Stimulated activated CD8-positive, alpha-beta memory T cell treated with anti-CD3 and anti-CD28 coated beads, Interleukin-4, amount 100 ng/mL, for 1 hour (primary cell): ENCODE measurements at regions not wholly inside any gene's neighbourhood (a gene's known extent, or its start where the extent isn't known, plus 50 kb on each side); places are given as distances from the start of the nearest gene placed in this dataset.
"Not testable (repeated sequence)": the region's sequence is repeated elsewhere in the genome, so short reads cannot be mapped to it uniquely, and the experiment has no call there.

Source experiments
- DNase-seq, 2 donors: peaks; one replicate each; pipeline ENCODE4 v3.0.0-alpha.2; 2020; ENCODE audit warnings: low read depth in 2 of 2, low spot score in 1 of 2

GRCh38 chr14:34049187-34049586 is 98.3 kb upstream of the EGLN3 start:
- not testable (repeated sequence) for DNase-seq

- no peak for DNase-seq
These were observed 96.1 kb upstream of the EGLN3 start for GRCh38 chr14:34046799-34047520.

- DNase-seq = no peak
These were observed 93.9 kb upstream of the EGLN3 start for GRCh38 chr14:34044666-34045306.

- no peak for DNase-seq
These were observed 93.4 kb upstream of the EGLN3 start for GRCh38 chr14:34044373-34044637.

- peak in 1 of 2 donors; percentile 33 for DNase-seq
These were observed 92.9 kb upstream of the EGLN3 start for GRCh38 chr14:34043627-34044372.

- no peak for DNase-seq
These were observed 90.3 kb upstream of the EGLN3 start for GRCh38 chr14:34041220-34041619.

- no peak for DNase-seq
These were observed 89.9 kb upstream of the EGLN3 start for GRCh38 chr14:34040766-34041165.

- DNase-seq = no peak
These were observed 88.7 kb upstream of the EGLN3 start for GRCh38 chr14:34039428-34040047.

GRCh38 chr14:34038358-34039057 is 87.6 kb upstream of the EGLN3 start:
- DNase-seq = no peak

- no peak for DNase-seq
These were observed 85.5 kb upstream of the EGLN3 start for GRCh38 chr14:34036319-34036766.

GRCh38 chr14:34035934-34036250 is 85.0 kb upstream of the EGLN3 start:
- no peak for DNase-seq

- DNase-seq = no peak
These were observed 84.5 kb upstream of the EGLN3 start for GRCh38 chr14:34035177-34035933.

GRCh38 chr14:34034447-34035176 is 83.7 kb upstream of the EGLN3 start:
- no peak for DNase-seq

- DNase-seq = no peak
These were observed 81.8 kb upstream of the EGLN3 start for GRCh38 chr14:34032720-34033119.

- no peak for DNase-seq
These were observed 80.0 kb upstream of the EGLN3 start for GRCh38 chr14:34030864-34031263.

- DNase-seq = no peak
These were observed 79.1 kb upstream of the EGLN3 start for GRCh38 chr14:34029921-34030334.

- no peak for DNase-seq
These were observed 77.2 kb upstream of the EGLN3 start for GRCh38 chr14:34027990-34028495.

- DNase-seq = no peak
These were observed 76.5 kb upstream of the EGLN3 start for GRCh38 chr14:34027130-34027989.
